Hypothalamus (tissue), 51 donors: ENCODE measurements at regions not wholly inside any gene's neighbourhood (a gene's known extent, or its start where the extent isn't known, plus 50 kb on each side); places are given as distances from the start of the nearest gene placed in this dataset.
"Not testable (repeated sequence)": the region's sequence is repeated elsewhere in the genome, so short reads cannot be mapped to it uniquely, and the experiment has no call there.

Experiments used
- DNase-seq, 51 donors: peaks; one replicate each; lab custom pipeline; 2025; lab: John Stamatoyannopoulos, UW

DNA sequence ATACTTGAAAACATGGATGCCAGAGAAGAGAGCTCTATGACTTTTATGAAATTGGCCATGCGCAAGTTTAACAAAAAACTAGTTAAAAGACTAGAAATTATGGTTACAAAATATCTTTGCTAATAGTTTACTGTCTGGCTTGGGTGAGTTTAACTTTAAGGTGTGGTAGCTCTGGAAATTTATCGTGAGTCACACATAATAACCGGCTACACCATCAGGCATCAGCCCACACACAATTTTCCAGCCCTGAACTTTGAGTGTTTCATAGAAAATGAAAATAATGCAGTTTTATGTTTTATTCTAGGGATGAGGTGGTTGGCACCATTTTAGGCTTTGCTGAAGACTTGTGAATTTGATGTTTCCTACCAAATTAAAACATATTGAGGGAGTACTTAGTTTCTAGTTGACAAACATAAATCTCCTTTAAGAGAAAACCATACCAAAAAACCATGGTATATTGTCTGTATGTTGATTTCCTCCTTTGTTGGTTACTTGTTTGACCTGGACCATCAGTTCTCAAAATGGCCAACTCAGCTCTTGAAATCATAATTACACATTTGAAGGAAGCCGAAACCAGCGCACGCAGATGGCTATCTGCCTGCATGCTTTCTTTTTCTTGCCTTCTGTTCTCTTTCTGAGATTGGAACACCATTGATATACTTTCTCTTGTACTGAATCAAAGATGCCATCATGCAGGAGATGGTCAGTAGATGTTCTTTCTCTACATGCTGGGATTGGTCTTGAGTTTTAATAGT is 125.1 kb downstream of the AKAP11 start:
- peak in 1 of 51 donors; percentile 2 for DNase-seq

DNA sequence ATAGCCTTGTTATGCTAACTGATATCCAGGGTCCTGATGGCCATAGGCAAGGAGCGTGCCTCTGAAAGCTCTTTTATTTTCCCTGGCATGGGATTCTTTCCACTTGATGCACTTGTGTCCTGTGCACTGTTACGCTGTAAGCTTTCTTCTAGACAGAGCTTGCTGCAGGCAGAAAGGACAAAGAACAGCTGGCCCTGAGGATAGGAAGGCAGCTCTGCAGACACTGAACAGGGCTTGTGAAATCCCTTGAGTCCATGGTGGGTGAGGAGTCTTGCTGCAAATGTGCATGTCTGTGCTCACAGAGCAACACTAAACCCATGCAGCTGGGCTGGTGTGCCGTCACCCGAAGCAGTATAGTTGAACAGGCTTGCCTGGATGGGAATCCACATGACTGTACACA is 126.6 kb downstream of the AKAP11 start:
- no peak for DNase-seq

DNA sequence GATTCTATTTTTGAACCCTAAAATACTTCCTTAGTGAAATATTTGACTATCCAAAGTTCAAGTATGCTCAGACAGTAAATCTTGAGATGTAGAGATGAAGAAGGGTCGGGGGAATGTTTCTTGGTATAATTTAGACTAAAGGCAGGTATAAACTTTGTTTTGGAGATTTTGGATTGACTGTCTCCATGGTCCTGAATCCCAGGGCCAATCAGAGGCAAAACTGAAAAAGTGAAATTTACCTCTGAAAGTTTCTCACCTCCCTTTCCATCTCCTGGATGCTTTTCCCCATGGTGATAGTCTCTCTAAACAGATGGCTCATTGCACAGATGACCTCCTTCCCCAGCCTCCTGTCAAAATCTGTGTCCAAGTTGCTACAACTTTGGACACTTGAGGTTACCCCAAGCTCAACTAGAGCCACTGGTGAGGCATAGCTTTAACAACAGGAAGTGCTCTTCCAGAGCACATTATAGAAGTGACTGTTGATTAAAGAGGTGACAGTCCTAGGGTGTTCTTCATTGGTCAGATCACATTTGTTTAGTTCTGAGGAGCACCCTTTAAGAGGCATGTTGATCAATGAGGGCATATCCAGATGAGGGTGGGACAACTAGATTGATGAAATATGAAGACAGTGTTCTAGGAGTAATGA is 128.4 kb downstream of the AKAP11 start:
- no peak for DNase-seq

DNA sequence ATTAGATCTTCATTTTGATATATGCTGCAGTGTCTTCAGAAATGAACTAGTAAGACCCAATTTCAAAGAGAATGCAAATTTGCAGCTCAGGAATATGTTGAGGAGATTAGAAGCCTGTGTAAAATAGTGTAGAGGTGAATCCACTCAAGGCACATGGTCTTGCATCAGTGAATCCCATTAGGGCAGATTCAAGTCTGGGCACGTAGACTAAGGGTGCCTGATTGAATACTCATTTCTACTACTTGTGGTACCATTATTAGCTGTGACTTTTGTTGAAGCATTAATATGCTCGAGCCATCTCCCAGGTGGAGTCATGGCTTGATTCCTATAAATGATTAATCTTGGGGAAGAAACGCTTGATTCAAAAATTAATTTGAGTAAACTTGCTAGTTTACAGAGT is 129.4 kb downstream of the AKAP11 start:
- DNase-seq = no peak

DNA sequence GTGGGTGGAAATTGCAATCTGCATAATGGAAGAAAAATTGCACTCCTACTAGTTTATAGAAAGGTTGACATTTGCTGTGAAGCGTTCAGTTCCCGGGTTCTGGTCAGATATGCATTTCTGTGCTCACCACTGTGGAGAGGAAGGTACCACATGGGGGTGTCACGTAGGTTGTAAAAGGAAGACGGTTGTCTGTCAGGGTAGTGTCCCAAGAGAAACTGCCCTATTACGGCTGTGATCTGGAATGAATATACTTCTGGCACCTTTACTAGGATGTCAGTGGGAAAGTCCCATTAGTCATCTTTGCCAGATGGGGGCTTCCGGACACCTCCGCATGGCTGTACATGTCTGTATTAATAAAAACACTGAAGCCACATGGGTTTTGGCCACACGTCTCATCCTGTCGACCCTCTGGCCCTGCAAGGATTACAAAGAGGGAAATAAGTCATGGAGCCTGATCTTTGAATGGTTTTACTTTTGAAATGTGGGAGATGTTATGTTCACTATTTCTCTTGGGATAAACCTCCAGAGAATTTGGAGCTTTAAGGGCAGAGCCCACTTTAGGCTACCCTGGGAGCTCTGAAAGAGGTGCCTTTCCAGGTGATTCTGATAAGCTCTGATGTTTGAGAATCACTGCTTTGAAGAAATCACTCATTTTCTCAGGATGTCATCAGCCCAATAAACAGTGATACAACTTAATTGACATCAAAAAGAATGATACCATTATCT is 133.9 kb downstream of the AKAP11 start:
- DNase-seq = peak in 1 of 51 donors; percentile 28

DNA sequence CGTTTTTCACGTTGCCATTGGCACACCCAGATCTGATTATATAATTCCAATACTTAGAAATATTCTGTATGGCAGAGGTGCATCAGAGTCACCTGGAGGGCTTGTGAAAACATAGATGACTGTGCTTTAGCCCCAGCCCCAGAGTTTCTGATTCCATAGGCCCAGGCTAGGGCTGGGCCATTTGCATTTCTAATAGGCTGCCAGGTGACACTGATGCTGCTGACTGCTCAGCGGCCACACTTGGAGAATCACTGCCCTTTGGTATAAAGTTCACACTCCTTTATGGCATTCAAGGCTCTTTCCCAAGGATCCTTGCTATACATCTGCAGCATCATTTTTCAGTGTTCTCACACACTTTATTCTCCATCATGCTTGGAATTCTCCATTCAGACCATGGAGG is 137.1 kb downstream of the AKAP11 start:
- DNase-seq = no peak

DNA sequence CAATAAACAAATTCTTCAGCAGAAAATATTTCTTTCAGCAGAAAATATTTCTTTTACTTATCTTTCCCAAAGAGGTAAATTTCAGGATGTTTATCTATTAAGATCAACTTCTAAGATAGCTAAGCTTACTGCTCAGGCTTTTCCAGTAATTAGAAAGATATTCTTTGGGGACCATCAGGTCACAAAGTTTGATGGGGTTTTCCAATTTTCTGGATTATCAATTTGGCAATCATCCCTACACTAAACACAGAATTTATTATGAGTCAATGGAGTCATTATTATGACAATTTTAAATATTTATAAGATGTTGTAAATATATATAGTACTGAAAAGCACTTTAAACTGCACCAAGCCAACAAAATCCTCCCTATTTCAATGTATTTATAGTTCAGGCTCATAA is 137.6 kb downstream of the AKAP11 start:
- no peak for DNase-seq

DNA sequence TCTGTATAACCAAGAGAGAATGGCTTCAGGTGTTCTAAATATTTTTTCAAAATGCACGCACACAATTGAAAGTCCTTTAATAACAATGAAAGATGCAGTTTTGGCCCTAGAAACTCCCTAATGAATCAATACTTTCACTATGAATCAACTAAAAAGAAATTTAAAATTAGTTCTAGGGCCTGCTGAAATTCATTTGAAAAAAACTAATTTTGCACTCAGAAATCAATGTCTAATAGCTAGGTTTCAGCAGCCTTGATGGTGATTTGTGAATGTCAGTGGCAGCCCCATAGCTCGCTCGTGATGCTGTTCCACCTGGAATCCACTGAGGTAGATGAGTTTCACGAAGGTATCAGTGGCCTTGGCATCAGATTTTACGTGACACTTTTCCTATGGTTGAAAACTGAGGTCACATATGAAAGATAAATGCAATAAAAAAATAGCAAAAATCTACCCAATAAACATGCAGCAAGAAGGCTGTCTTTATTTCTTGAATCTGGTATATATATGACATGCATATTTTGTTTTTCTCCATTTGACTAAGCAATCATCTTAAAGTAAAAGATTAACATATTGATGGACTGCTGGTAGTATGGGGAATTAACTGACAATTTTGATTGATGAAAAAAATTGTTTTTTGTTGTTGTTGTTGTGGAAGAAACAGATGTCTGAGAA is 141.0 kb downstream of the AKAP11 start:
- no peak for DNase-seq

DNA sequence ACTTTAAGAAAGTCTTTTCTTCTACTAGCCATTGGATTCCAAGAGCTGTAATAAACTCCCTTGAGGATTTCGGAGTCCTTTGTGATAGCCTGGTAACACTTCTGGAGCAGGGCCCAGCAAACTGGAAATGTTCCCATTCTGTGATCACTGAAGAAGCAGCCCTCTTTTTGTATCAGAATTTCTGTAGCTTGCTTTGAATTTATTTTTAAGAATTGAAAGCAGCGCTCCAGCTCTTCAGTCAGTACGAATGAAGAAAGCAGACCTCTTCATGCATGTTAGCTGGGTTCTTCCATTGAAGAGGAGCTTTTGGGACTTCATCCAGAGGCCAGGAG is 141.5 kb downstream of the AKAP11 start:
- DNase-seq = no peak

DNA sequence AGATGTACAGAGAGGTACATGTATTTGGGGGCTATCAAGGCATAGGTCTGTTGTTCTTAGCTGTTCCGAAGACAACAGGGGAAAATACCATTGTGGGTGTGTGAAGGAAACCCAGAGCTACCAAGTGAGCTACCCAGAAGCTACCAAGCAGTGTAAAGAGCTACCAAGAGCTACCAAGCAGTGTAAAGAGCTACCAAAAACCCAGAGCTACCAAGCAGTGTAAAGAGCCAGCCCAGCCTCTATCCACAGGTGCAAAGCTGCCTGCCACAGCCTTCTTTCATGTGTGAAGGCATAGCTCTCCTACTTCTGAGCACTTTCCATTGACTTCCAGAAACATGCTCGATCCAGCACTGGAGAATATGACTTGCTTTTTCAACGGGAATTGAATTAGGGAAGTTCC is 145.7 kb downstream of the AKAP11 start:
- no peak for DNase-seq

DNA sequence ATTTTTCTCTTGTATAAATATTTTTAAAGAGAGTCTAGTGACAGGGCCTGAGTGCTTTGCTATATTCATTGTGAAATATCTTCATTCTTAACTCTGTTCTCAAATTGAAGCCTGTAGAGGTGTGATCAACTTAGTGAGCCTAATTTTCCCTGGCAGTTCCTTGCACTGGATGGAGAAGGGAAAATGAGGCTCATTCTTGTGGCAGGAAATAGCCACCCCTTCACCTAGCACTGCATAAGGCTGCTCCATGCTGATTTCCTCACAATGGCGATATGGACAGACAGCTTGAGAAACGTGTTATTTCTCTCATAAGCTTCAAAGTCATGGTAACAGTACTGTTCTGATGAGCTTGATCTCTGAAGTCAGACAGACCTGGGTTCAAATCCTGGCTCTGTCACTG is 146.2 kb downstream of the AKAP11 start:
- no peak for DNase-seq

DNA sequence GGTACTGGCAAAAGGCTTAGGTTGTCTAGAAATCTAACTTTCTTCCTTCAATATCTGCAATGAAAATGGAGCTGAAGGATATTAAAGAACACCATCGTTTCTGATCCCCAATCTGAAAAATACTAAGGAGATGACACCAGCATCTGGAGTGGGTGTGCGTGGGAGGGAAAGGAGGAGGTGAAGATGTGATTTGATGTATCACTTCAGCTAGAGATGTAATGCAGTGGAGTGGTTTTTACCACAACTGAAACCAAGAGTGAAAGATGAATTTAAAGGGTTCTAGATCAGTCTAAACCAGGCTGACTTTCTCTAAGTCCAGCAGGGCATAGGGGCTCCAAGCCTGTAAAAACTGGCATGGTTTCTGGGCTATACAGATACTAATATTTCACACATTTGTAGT is 148.4 kb downstream of the AKAP11 start:
- no peak for DNase-seq

DNA sequence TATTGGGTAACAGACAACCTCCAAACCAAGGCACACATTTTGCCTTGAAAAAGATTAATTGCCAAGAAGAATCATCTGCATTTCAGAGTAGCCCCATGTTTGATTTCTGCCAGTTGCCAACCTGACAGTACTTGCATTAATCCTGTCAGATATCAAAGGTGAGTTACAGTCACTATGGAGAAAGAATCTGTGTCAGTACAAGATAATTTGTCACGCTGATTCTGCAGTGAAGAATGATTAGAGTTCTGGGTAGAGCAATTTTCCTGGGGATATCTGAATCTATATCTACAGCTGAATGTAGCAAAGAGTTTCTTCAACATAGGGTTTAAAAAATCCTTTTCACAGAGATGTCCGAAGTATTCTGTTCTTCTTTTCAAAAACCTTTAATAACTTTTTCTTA is 150.7 kb downstream of the AKAP11 start:
- no peak for DNase-seq

DNA sequence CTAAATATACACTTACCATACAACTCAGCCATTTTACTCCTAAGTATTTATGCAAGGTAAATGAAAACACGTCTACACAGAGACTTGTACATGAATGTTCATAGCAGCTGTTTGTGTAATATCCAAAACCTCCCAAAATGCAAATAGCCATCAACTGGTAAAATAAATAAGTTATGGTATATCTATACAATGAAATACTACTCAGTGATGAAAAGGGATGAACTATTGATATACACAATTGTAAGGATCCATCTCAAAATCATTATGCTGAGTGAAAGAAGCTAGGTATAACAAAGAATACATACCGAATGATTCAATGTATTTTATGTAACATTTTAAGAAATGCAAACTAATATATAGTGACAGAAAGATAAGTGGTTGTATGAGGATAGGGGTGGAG is 149.8 kb upstream of the TNFSF11 start:
- DNase-seq = no peak

DNA sequence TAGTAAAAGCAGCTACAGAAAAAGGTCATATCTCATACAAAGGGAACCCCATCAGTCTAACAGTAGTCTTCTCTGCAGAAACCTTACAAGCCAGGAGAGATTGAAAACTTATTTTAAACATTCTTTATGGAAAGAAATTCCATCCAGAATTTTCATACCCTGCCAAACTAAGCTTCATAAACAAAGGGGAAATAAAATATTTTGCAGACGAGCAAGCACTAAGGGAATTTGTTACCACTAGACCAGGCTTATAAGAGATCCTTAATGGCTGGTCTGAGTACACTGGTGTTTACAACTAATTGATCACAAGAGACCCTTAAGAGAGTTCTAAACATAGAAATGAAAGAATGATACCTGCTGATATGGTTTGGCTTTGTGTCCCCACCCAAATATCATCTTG is 128.6 kb upstream of the TNFSF11 start:
- DNase-seq = no peak

DNA sequence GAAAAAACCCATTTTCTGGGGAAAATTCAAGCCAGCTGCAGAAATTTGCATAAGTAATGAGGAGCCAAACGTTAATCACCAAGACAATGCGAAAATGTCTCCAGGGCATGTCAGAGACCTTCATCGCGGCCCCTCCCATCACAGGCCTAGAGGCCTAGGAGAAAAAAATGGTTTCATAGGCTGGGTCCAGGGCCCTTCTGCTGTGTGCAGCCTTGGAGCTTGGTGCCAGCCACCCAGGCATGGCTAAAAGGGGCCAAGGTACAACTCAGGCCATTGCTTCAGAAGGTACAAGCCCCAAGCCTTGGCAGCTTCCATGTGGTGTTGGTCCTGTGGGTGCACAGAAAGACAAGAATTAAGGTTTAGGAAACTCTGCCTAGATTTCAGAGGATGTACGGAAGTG is 127.4 kb upstream of the TNFSF11 start:
- not testable (repeated sequence) for DNase-seq

DNA sequence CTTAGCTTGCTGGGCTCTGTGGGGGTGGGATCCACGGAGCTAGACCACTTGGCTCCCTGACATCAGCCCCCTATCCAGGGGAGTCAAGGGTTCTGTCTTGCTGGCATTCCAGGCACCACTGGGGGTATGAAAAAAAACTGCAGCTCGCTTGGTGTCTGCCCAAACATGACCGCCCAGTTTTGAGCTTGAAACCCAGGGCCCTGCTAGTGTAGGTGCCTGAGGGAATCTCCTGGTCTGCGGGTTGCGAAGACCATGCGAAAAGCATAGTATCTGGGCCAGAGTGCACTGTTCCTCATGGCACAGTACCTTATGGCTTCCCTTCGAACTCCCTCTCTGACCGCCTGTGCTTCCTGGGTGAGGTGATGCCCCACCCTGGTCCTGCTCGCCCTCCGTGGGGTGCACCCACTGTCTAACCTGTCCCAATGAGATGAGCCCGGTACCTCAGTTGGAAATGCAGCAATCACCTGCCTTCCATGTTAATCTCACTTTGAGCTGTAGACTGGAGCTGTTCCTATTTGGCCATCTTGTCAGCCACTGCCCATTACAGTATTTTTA is 120.8 kb upstream of the TNFSF11 start:
- no peak for DNase-seq

DNA sequence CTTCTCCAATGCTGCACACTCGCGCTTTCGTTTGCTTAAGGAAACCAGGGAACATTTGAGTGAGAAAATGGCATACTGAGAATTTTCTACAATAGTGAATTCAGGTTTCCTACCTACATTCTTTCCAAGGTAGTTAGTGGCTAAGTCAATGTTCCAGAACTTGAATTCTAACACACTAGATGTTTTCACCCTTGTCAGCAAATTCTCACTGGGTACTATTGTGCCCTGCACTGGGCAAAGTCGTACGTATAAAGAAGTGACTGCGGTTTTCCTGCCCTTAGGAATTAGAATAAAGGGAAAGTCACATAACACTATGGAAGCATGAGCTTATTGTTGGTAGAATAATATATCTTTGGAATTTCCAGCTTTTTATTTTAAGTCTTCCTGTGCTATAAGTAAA is 119.2 kb upstream of the TNFSF11 start:
- no peak for DNase-seq

DNA sequence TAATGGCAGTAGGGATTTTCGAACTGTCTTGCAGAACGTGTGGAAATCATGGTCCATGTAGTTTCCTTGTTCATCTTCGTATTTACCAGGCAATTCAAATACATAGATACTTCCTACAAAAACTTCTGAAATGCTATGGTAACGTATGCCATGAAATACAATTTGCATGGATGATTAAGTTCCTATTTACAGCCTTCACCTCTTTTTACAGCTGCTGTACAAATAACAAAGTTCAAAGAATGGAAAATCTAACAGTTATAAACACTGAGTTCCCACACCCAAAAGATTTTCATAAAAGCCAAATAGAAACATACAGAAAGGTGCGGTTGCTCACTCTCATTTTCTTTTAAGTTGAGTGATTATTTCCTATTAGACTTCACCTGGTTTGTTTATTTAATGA is 115.8 kb upstream of the TNFSF11 start:
- DNase-seq = no peak

DNA sequence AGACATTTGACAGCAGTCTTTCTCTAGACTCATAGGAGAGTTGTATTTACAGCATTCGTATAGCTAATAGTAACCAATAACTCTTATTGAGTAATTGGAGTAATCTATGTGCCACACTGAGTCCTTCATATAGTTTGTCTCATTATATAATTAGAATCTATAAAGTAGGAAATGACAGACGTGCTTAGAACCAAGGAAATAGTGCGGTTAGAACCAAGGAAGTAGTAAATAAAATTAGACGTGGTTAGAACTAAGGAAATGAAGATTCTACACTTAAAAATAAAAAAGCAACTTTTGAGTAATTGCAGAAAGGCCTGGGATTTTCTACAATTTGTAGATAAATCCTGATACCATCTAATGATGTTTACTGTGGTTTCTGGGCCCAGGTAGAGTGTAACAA is 107.8 kb upstream of the TNFSF11 start:
- DNase-seq = no peak

DNA sequence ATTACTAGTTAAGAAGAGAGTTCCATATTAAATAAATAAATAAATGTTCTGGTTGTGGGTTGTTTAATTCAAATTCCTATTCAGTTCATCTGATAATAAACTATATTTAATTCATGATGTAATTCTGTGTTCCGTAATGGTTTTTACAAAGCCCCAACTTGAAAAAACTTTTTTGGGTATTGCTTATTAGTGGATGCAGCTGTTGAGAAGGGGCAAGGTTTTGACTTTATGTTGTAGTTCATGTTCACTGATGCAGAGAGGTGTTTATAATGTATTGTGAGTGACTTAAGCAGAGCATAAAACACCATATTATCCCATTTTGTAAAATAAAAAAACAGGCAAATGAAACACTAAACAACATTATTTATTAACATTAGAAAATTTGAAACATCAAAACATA is 107.3 kb upstream of the TNFSF11 start:
- no peak for DNase-seq
